HL-60 (cell line): ENCODE measurements at regions not wholly inside any gene's neighbourhood (a gene's known extent, or its start where the extent isn't known, plus 50 kb on each side); places are given as distances from the start of the nearest gene placed in this dataset.

ENCODE experiments used
- DNase-seq, 2 experiments: peaks; one replicate each; pipeline ENCODE4 v3.0.0-alpha.2; 2010 to 2020; ENCODE audit warnings: low read depth in 1 of 2, low spot score in 1 of 2
- H3K27ac ChIP-seq: fragments of 250-450 bp; sonication (Bioruptor Pico); replicated peaks from 2 replicates; pipeline ENCODE4 v1.5.1; 2020; ENCODE audit warnings: mild to moderate bottlenecking, moderate library complexity
- H3K27me3 ChIP-seq: fragments of 250-450 bp; sonication (Bioruptor Pico); 2 replicates; pipeline ENCODE4 v1.5.1; 2021; ENCODE audit warnings: mild to moderate bottlenecking, moderate library complexity; ENCODE audit not compliant: insufficient read depth, poor library complexity, severe bottlenecking
- H3K4me3 ChIP-seq: replicated peaks from 2 replicates; pipeline ENCODE4 v1.5.1; 2011; ENCODE audit warnings: mild to moderate bottlenecking, control low read depth, low read length; ENCODE audit not compliant: insufficient read depth
- CTCF ChIP-seq: IDR thresholded peaks from one replicate; pipeline ENCODE4 v1.5.1; 2011; ENCODE audit warnings: low read length, control low read depth, inconsistent platforms; ENCODE audit not compliant: insufficient read depth
- GABPA ChIP-seq: IDR thresholded peaks from 2 replicates; pipeline ENCODE4 v1.6.1; 2012; ENCODE audit warnings: low read depth
- POLR2AphosphoS5 ChIP-seq: IDR thresholded peaks from 2 replicates; pipeline ENCODE4 v1.6.1; 2012; ENCODE audit warnings: low read depth
- REST ChIP-seq: IDR thresholded peaks from 2 replicates; pipeline ENCODE4 v1.6.1; 2012; ENCODE audit warnings: low read depth; ENCODE audit not compliant: insufficient replicate concordance
- SPI1 ChIP-seq: IDR thresholded peaks from 2 replicates; pipeline ENCODE4 v1.6.1; 2012; ENCODE audit warnings: low read depth, mild to moderate bottlenecking, borderline replicate concordance

GRCh38 chr6:45717715-45718114 lies 297.9 kb downstream of the CLIC5 start:
- H3K4me3 ChIP-seq: no peak overlapping the region
- TF ChIP-seq SPI1: no peak
- TF ChIP-seq CTCF: no peak
- no peak for TF ChIP-seq REST
- no peak for TF ChIP-seq GABPA
- no peak for TF ChIP-seq POLR2AphosphoS5
- no peak overlapping the region for H3K27ac ChIP-seq
- DNase-seq: no peak
- H3K27me3 ChIP-seq: no peaks in the 10 kb centered on the region

GRCh38 chr6:45717027-45717426 lies 298.6 kb downstream of the CLIC5 start:
- Histone ChIP-seq H3K27ac (no peak overlapping the region), H3K4me3 (no peak overlapping the region), H3K27me3 (no peaks in the 10 kb centered on the region)
- TF ChIP-seq REST: no peak
- DNase-seq: no peak

GRCh38 chr6:45715508-45715803 lies 300.2 kb downstream of the CLIC5 start:
- H3K4me3 ChIP-seq: no peak overlapping the region
- no peak overlapping the region for H3K27ac ChIP-seq
- DNase-seq: no peak
- TF ChIP-seq SPI1: no peak
- TF ChIP-seq GABPA: no peak
- no peak for TF ChIP-seq CTCF
- TF ChIP-seq POLR2AphosphoS5: no peak
- TF ChIP-seq REST: no peak
- no peaks in the 10 kb centered on the region for H3K27me3 ChIP-seq
